Glomerular visceral epithelial cell (primary cell): ENCODE measurements at regions not wholly inside any gene's neighbourhood (a gene's known extent, or its start where the extent isn't known, plus 50 kb on each side); places are given as distances from the start of the nearest gene placed in this dataset.

Experiments used
- DNase-seq: peaks from one replicate; pipeline ENCODE4 v3.0.0-alpha.2; 2016; ENCODE audit errors: extremely low spot score

GRCh38 chr4:152112887-152113286 is 352.1 kb upstream of the GATB start:
- DNase-seq = no peak

- no peak for DNase-seq
Observed at GRCh38 chr4:152112190-152112589, 351.4 kb upstream of the GATB start.

- no peak for DNase-seq
Observed at GRCh38 chr4:152110780-152111179, 350.0 kb upstream of the GATB start.

GRCh38 chr4:152109531-152110509 is 349.0 kb upstream of the GATB start:
- DNase-seq = no peak

- no peak for DNase-seq
Observed at GRCh38 chr4:152107736-152108500, 347.1 kb upstream of the GATB start.

- DNase-seq = peak; percentile 65
Observed at GRCh38 chr4:152106781-152107321, 346.0 kb upstream of the GATB start.

GRCh38 chr4:152106113-152106763 is 345.4 kb upstream of the GATB start:
- peak; percentile 90 for DNase-seq

- DNase-seq = no peak
Observed at GRCh38 chr4:152104901-152105357, 344.1 kb upstream of the GATB start.

GRCh38 chr4:152104356-152104755 is 343.5 kb upstream of the GATB start:
- DNase-seq = no peak

GRCh38 chr4:152103181-152103901 is 342.5 kb upstream of the GATB start:
- no peak for DNase-seq

GRCh38 chr4:152102436-152103000 is 341.7 kb upstream of the GATB start:
- DNase-seq = no peak

- peak; percentile 15 for DNase-seq
Observed at GRCh38 chr4:152101556-152102435, 341.0 kb upstream of the GATB start.

- no peak for DNase-seq
Observed at GRCh38 chr4:152100379-152101201, 339.8 kb upstream of the GATB start.

GRCh38 chr4:152099981-152100378 is 339.2 kb upstream of the GATB start:
- no peak for DNase-seq

GRCh38 chr4:152099555-152099954 is 338.7 kb upstream of the GATB start:
- no peak for DNase-seq

- DNase-seq = no peak
Observed at GRCh38 chr4:152099061-152099425, 338.2 kb upstream of the GATB start.

- DNase-seq = no peak
Observed at GRCh38 chr4:152098365-152099060, 337.7 kb upstream of the GATB start.

- no peak for DNase-seq
Observed at GRCh38 chr4:152097371-152097770, 336.6 kb upstream of the GATB start.
